SJCRH30 (cell line): ENCODE measurements at regions not wholly inside any gene's neighbourhood (a gene's known extent, or its start where the extent isn't known, plus 50 kb on each side); places are given as distances from the start of the nearest gene placed in this dataset.
"Not testable (repeated sequence)": the region's sequence is repeated elsewhere in the genome, so short reads cannot be mapped to it uniquely, and the experiment has no call there.

Experiments used
- DNase-seq, 2 experiments: peaks; one replicate each; pipeline ENCODE4 v3.0.0-alpha.2; 2015 to 2020
- H3K27ac ChIP-seq: fragments of 250-450 bp; sonication (Bioruptor Pico); 2 replicates; pipeline ENCODE4 v1.5.1; 2020; ENCODE audit warnings: mild to moderate bottlenecking, moderate library complexity
- H3K27me3 ChIP-seq: fragments of 250-450 bp; sonication (Bioruptor Pico); 2 replicates; pipeline ENCODE4 v1.5.1; 2020; ENCODE audit warnings: mild to moderate bottlenecking, moderate library complexity
- H3K36me3 ChIP-seq: fragments of 250-450 bp; sonication (Bioruptor Pico); 2 replicates; pipeline ENCODE4 v1.5.1; 2020; ENCODE audit warnings: mild to moderate bottlenecking, moderate library complexity
- H3K4me1 ChIP-seq: fragments of 250-450 bp; sonication (Bioruptor Pico); 2 replicates; pipeline ENCODE4 v1.5.1; 2020; ENCODE audit warnings: mild to moderate bottlenecking, moderate library complexity
- H3K4me3 ChIP-seq: fragments of 250-450 bp; sonication (Bioruptor Pico); 2 replicates; pipeline ENCODE4 v1.5.1; 2020; ENCODE audit warnings: mild to moderate bottlenecking, moderate library complexity
- H3K9me3 ChIP-seq: fragments of 250-450 bp; sonication (Bioruptor Pico); replicated peaks from 2 replicates; pipeline ENCODE4 v1.5.1; 2020; ENCODE audit warnings: mild to moderate bottlenecking, moderate library complexity

DNA sequence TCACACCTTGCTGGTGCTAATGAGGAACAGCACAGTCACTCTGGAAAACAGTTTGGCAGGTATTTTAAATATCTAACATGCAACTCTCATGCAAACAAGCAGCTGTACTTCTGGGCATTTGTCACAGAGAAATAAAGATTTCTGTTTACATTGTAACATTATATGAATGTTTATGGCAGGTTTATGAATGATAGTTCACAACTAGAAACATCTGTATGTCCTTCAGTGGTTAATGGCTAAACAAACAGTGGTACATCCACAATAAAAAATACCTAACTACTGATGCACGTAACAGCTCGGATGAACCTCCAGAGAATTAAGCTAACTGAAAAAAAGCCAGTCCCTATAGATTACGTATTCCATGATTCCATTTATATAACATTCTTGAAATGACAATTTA lies 109.6 kb downstream of the GPR37 start:
- no peak for DNase-seq
- no peak overlapping the region for H3K27ac ChIP-seq
- H3K4me3 ChIP-seq: no peak overlapping the region
- H3K9me3 ChIP-seq: no peaks in the 10 kb centered on the region
- no peaks in the 10 kb centered on the region for H3K36me3 ChIP-seq
- peaks cover 4% of the 10 kb centered on the region; the same call in 1 of the 2 replicates for H3K4me1 ChIP-seq
- no peaks in the 10 kb centered on the region for H3K27me3 ChIP-seq

DNA sequence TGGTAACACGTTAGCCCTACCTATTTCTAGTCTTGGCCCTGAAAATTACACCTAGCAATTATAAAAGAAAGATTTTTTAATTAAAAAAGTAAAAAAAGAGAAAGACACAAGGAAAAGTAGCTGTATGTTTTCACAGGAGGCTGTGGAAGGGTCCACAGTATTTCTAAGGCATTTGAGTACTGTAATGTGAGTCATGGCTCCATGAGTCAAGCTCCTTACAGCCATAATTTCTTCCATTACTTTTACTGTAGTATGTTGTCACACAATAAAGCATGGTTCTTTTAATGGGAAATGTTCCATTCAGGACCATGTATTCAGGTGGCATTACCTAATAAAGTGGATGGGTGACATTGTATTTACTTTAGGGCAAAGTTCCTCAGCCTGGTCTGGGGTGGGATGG lies 113.4 kb downstream of the GPR37 start:
- H3K27ac ChIP-seq: no peak overlapping the region
- H3K27me3 ChIP-seq: no peaks in the 10 kb centered on the region
- DNase-seq: no peak
- H3K36me3 ChIP-seq: no peaks in the 10 kb centered on the region
- peaks cover 4% of the 10 kb centered on the region; the same call in 1 of the 2 replicates for H3K4me1 ChIP-seq
- no peak overlapping the region for H3K4me3 ChIP-seq
- no peaks in the 10 kb centered on the region for H3K9me3 ChIP-seq

GRCh38 chr7:124651136-124651535 lies 114.5 kb downstream of the GPR37 start:
- DNase-seq: no peak
- no peaks in the 10 kb centered on the region for H3K36me3 ChIP-seq
- no peak overlapping the region for H3K4me3 ChIP-seq
- H3K9me3 ChIP-seq: no peaks in the 10 kb centered on the region
- peaks cover 4% of the 10 kb centered on the region; the same call in 1 of the 2 replicates for H3K4me1 ChIP-seq
- no peaks in the 10 kb centered on the region for H3K27me3 ChIP-seq
- no peak overlapping the region for H3K27ac ChIP-seq

DNA sequence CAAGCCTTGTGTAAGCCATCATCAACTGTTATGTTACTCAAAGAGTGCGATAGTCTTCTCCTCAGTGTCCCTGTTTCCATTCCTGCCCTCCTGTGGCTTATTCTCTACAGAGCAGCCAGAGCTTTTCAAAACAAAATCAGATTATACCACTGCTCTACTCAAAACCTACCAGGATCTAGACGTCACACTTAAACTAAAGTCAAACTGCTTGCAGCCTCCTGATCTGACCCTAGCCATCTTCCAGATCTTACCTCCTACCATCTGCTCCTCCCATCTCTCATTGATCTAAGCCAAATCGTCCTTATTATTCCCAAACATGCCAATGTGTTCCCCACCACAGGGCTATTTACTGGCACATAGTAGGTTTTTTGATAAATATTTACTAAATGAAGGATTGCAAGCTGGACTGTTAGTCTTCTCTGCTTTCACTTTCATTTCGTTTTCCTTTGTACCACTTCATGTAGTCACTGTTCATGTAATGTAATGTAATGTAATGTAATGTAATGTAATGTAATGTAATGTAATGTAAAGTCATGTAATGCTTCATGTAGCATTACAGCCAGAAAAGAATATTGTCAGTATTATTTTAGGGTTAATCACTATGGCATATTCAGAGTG lies 116.1 kb downstream of the GPR37 start:
- no peak for DNase-seq
- Histone ChIP-seq H3K27ac (no peak overlapping the region), H3K4me3 (peak overlapping the region; percentile 21; the same call in 1 of the 2 replicates), H3K9me3 (no peaks in the 10 kb centered on the region; the same call in 1 of the 2 replicates), H3K36me3 (no peaks in the 10 kb centered on the region), H3K4me1 (peaks cover 4% of the 10 kb centered on the region; the same call in 1 of the 2 replicates), H3K27me3 (no peaks in the 10 kb centered on the region)

GRCh38 chr7:124647630-124648306 lies 117.8 kb downstream of the GPR37 start:
- H3K4me3 ChIP-seq: no peak overlapping the region
- H3K27me3 ChIP-seq: no peaks in the 10 kb centered on the region
- no peaks in the 10 kb centered on the region; the same call in 1 of the 2 replicates for H3K9me3 ChIP-seq
- H3K27ac ChIP-seq: no peak overlapping the region
- H3K36me3 ChIP-seq: no peaks in the 10 kb centered on the region
- DNase-seq: no peak
- H3K4me1 ChIP-seq: peaks cover 4% of the 10 kb centered on the region; the same call in 1 of the 2 replicates

GRCh38 chr7:124645704-124646103 lies 119.9 kb downstream of the GPR37 start:
- Histone ChIP-seq H3K4me3 (no peak overlapping the region), H3K27ac (no peak overlapping the region), H3K4me1 (no peaks in the 10 kb centered on the region), H3K27me3 (no peaks in the 10 kb centered on the region), H3K9me3 (no peaks in the 10 kb centered on the region; the same call in 1 of the 2 replicates), H3K36me3 (no peaks in the 10 kb centered on the region)
- DNase-seq: no peak

GRCh38 chr7:124643311-124643811 lies 122.2 kb downstream of the GPR37 start:
- DNase-seq: no peak
- Histone ChIP-seq H3K36me3 (no peaks in the 10 kb centered on the region), H3K27me3 (no peaks in the 10 kb centered on the region), H3K4me1 (no peaks in the 10 kb centered on the region), H3K9me3 (no peaks in the 10 kb centered on the region; the same call in 1 of the 2 replicates), H3K4me3 (no peak overlapping the region), H3K27ac (no peak overlapping the region)

DNA sequence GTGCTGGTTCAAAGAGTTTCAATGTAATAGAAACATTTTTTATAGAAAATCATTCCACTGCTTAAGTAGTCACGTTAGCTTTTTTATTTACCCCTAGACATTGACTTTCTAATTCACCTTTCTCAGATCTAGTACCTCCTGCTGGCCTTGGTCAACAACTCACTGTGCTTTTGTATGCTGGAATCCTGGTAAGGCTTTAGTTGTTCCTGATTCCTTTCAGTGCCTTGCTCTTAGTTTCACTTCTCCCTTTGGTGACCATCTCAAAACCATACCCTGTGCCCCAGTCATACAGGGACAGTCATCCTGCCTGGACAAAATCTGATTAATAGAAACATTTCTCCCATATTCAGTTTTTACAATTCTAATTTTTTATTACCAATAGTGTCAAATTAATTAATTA lies 130.2 kb downstream of the GPR37 start:
- Histone ChIP-seq H3K4me3 (no peak overlapping the region), H3K27ac (no peak overlapping the region), H3K27me3 (no peaks in the 10 kb centered on the region), H3K4me1 (no peaks in the 10 kb centered on the region), H3K36me3 (no peaks in the 10 kb centered on the region), H3K9me3 (no peaks in the 10 kb centered on the region)
- DNase-seq: no peak

- DNase-seq: no peak
- Histone ChIP-seq H3K27ac (no peak overlapping the region), H3K4me3 (no peak overlapping the region), H3K4me1 (no peaks in the 10 kb centered on the region), H3K36me3 (no peaks in the 10 kb centered on the region), H3K9me3 (no peaks in the 10 kb centered on the region), H3K27me3 (no peaks in the 10 kb centered on the region)
These were observed 131.9 kb downstream of the GPR37 start for GRCh38 chr7:124633740-124634139.

DNA sequence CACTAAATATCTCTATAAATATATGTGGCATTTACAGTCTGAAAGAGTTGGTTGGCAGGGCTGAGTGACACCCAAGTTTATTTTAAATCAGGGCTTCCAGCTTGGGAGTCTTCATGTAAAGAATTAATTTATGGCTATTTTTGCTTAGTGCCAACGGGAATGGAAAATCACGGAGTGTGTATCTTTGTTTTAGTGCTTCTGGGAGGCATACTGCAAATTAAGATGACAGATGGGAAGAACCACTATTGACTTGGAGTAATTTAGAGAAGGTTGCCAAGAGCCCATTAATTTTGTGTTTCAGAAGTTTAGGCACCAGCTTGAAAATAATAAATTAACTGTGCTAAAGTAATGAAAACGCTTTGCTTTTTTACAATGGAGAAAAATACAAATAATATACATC lies 135.2 kb downstream of the GPR37 start:
- H3K36me3 ChIP-seq: no peaks in the 10 kb centered on the region
- no peak overlapping the region for H3K27ac ChIP-seq
- no peaks in the 10 kb centered on the region for H3K4me1 ChIP-seq
- no peak for DNase-seq
- no peaks in the 10 kb centered on the region for H3K27me3 ChIP-seq
- H3K4me3 ChIP-seq: no peak overlapping the region
- H3K9me3 ChIP-seq: no peaks in the 10 kb centered on the region

GRCh38 chr7:124618871-124619270 lies 146.7 kb downstream of the GPR37 start:
- no peak for DNase-seq
- no peak overlapping the region for H3K4me3 ChIP-seq
- H3K9me3 ChIP-seq: no peaks in the 10 kb centered on the region
- H3K27me3 ChIP-seq: no peaks in the 10 kb centered on the region
- H3K27ac ChIP-seq: no peak overlapping the region
- H3K4me1 ChIP-seq: no peaks in the 10 kb centered on the region
- no peaks in the 10 kb centered on the region for H3K36me3 ChIP-seq

- not testable (repeated sequence) for DNase-seq, H3K9me3 ChIP-seq, H3K4me1 ChIP-seq, H3K27ac ChIP-seq, H3K27me3 ChIP-seq, H3K4me3 ChIP-seq, H3K36me3 ChIP-seq
These were observed 147.5 kb downstream of the GPR37 start for GRCh38 chr7:124618051-124618450.

DNA sequence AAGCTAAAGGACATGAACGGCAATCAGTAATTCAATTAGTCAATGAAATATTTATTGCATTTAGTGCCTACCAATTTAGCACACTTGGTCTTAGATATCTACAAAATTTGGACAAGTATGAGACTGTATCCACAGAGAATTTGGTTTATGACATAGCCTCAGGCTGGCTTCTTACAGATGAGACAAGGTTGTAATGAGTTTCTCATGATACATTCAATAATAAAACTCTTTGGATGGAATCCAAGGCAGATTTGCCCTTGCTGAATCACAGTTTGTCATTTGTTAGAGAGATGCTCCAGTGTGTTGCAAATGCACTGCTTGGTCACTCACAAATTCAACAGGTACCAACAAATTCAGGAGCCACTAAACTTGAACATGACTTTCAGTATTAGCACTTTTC lies 162.5 kb downstream of the GPR37 start:
- Histone ChIP-seq H3K27ac (no peak overlapping the region), H3K4me1 (no peaks in the 10 kb centered on the region), H3K36me3 (no peaks in the 10 kb centered on the region), H3K4me3 (no peak overlapping the region), H3K27me3 (no peaks in the 10 kb centered on the region), H3K9me3 (no peaks in the 10 kb centered on the region)
- no peak for DNase-seq

DNA sequence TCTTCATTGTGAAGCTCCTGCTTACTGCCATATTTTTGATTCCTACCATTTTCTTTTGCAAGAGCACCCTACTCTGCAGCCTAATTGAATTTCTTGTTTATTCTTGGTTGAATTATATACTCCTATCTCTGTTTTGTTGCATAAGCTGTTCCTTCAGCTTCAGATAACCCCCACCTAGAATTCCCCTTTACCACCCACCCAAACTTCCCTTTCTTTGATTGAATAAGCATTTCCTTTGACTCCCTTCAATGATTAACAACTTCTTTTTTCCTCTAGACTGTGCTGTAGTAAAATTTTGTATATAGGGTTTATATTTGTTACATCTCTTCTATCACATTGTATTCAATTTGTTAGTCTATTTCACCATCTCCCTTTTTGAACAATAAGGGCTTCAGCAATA lies 168.1 kb downstream of the GPR37 start:
- Histone ChIP-seq H3K9me3 (no peaks in the 10 kb centered on the region), H3K27ac (no peak overlapping the region), H3K27me3 (no peaks in the 10 kb centered on the region), H3K4me1 (no peaks in the 10 kb centered on the region), H3K4me3 (no peak overlapping the region), H3K36me3 (no peaks in the 10 kb centered on the region)
- DNase-seq: no peak

DNA sequence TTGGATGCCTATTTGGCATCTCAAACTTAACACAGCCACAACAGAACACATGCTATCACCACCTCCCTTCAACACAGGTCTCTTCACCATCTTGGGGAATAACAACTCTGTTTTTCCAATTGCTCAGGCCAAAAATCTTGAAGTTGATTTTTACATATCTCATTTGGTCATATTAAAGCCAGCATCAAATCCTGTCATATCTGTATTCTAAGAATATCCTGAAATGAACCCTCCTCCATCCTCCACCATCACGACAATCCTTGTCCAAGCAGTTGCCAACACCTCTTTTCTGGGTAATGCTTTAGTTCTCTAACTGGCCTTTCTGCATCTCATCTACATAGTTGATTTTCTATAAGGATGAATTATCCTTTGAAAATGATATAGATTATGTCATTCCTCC lies 168.7 kb downstream of the GPR37 start:
- H3K4me3 ChIP-seq: no peak overlapping the region
- no peaks in the 10 kb centered on the region for H3K4me1 ChIP-seq
- no peaks in the 10 kb centered on the region for H3K27me3 ChIP-seq
- no peaks in the 10 kb centered on the region for H3K36me3 ChIP-seq
- H3K27ac ChIP-seq: no peak overlapping the region
- DNase-seq: no peak
- no peaks in the 10 kb centered on the region for H3K9me3 ChIP-seq

DNA sequence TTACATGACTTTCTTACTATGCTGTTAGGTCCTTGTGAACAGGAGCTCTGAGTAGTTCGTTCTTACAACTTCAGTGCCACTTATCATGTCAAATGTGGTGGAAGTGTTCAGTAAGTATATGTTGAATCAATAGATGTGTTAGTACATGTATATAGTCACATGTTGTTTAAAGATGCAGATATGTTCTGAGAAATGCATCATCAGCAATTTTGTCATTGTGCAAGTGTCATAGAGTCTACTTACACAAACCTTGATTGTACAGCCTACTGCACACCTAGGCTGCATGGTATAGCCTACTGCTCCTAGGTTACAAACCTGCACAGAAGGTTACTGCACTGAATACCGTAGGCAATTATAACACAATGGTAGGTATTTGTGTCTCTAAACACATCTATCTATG lies 174.8 kb downstream of the GPR37 start:
- Histone ChIP-seq H3K36me3 (no peaks in the 10 kb centered on the region), H3K9me3 (no peaks in the 10 kb centered on the region), H3K27ac (no peak overlapping the region), H3K4me3 (no peak overlapping the region), H3K4me1 (no peaks in the 10 kb centered on the region), H3K27me3 (no peaks in the 10 kb centered on the region)
- DNase-seq: no peak
